Fibroblast of villous mesenchyme (primary cell): ENCODE measurements at regions not wholly inside any gene's neighbourhood (a gene's known extent, or its start where the extent isn't known, plus 50 kb on each side); places are given as distances from the start of the nearest gene placed in this dataset. TPM values are rescaled to one million over a fixed set of nuclear protein-coding genes. Genes with fewer than 3 reads are reported as not detected.

Source experiments
- DNase-seq: peaks from one replicate; pipeline ENCODE4 v3.0.0-alpha.2; 2010; ENCODE audit warnings: low read depth
- H3K4me3 ChIP-seq: 2 replicates; pipeline ENCODE4 v1.5.1; 2011; ENCODE audit warnings: low read depth, mild to moderate bottlenecking, low read length
- CTCF ChIP-seq: IDR thresholded peaks from 2 replicates; pipeline ENCODE4 v1.5.1; 2012; ENCODE audit warnings: low read depth, mild to moderate bottlenecking, low read length; ENCODE audit not compliant: insufficient read depth
- small RNA-seq: library from RNA; depleted of rRNA; stranded (forward); fragments of <200 nt; gene quantifications from one replicate; pipeline ENCODE3, GENCODE V24; 2012

DNA sequence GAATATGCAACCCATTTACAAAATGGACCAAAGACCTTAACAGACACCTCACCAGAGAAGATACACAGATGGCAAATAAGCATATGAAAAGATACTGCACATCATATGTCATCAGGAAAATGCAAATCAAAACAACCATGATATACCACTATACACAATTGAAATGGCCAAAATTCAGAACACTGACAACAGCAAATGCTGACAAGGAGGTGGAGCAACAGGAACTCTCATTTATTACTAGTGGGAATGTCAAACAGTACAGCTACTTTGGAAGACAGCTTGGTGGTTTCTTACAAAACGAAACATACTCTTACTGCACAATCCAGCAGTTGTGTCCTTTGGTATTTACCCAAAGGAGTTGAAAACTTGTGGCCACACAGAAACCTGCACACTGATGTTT lies 50.0 kb upstream of the PCGF5 start:
- no peak overlapping the region for H3K4me3 ChIP-seq
- TF ChIP-seq CTCF: no peak
- no peak for DNase-seq

Small RNA genes in the stretch of these regions (small RNA-seq; reads per million reads assigned to genes)
- gene AL365434.2: not detected
